Neural cell (in vitro differentiated cells): ENCODE measurements at regions not wholly inside any gene's neighbourhood (a gene's known extent, or its start where the extent isn't known, plus 50 kb on each side); places are given as distances from the start of the nearest gene placed in this dataset.

Source experiments
- H2AFZ ChIP-seq: fragments of 200-600, 300-800 bp; sonication (generic), shearing (Covaris generic); 2 replicates; pipeline ENCODE4 v1.6.0; 2014; ENCODE audit warnings: low read depth, mild to moderate bottlenecking, antibody characterized with exemption, low read length, moderate library complexity
- H3F3A ChIP-seq: fragments of 200-600 bp; shearing (Covaris generic); 2 replicates; pipeline ENCODE4 v1.6.1; 2016; ENCODE audit warnings: mild to moderate bottlenecking, moderate library complexity, mixed read lengths, antibody characterized with exemption, low read length; ENCODE audit not compliant: insufficient read depth, poor library complexity, severe bottlenecking
- H3K27ac ChIP-seq: fragments of 200-600, 300-800 bp; sonication (generic), shearing (Covaris generic); 2 replicates; pipeline ENCODE4 v1.5.1; 2014; ENCODE audit warnings: mild to moderate bottlenecking, low read length, moderate library complexity
- H3K27me3 ChIP-seq: fragments of 300-800, 200-600 bp; sonication (generic), shearing (Covaris generic); 2 replicates; pipeline ENCODE4 v1.6.0; 2014; ENCODE audit warnings: mild to moderate bottlenecking, low read depth, low read length, moderate library complexity; ENCODE audit not compliant: insufficient read depth
- H3K36me3 ChIP-seq: fragments of 300-800, 200-600 bp; sonication (generic), shearing (Covaris generic); 2 replicates; pipeline ENCODE4 v1.5.1; 2014; ENCODE audit warnings: mild to moderate bottlenecking, antibody characterized with exemption, low read length, moderate library complexity; ENCODE audit not compliant: insufficient read depth
- H3K4me2 ChIP-seq: fragments of 300-800, 200-600 bp; sonication (generic), shearing (Covaris generic); 2 replicates; pipeline ENCODE4 v1.6.0; 2014; ENCODE audit warnings: mild to moderate bottlenecking, low read length
- H3K4me3 ChIP-seq: fragments of 300-800, 200-600 bp; sonication (generic), shearing (Covaris generic); 2 replicates; pipeline ENCODE4 v1.5.1; 2014; ENCODE audit warnings: mild to moderate bottlenecking, low read length, moderate library complexity
- H3K79me2 ChIP-seq: fragments of 200-600 bp; shearing (Covaris generic); replicated peaks from 2 replicates; pipeline ENCODE4 v1.6.0; 2014; ENCODE audit warnings: mild to moderate bottlenecking, low read length, moderate library complexity; ENCODE audit not compliant: insufficient read depth
- H3K9ac ChIP-seq: fragments of 300-800, 200-600 bp; sonication (generic), shearing (Covaris generic); 2 replicates; pipeline ENCODE4 v1.6.1; 2016; ENCODE audit warnings: mild to moderate bottlenecking, low read length, mixed read lengths
- H3K9me2 ChIP-seq: fragments of 200-600 bp; shearing (Covaris generic); 2 replicates; pipeline ENCODE4 v1.6.1; 2016; ENCODE audit warnings: mild to moderate bottlenecking, low read length, mixed read lengths; ENCODE audit not compliant: insufficient read depth
- H3K9me3 ChIP-seq: fragments of 200-600, 300-800 bp; sonication (generic), shearing (Covaris generic); 2 replicates; pipeline ENCODE4 v1.6.1; 2016; ENCODE audit warnings: mild to moderate bottlenecking, mixed run types, low read length, moderate library complexity, mixed read lengths
- H4K20me1 ChIP-seq: fragments of 200-600 bp; shearing (Covaris generic); 2 replicates; pipeline ENCODE4 v1.6.1; 2016; ENCODE audit warnings: mild to moderate bottlenecking, mixed run types; ENCODE audit not compliant: insufficient read depth
- CTCF ChIP-seq: fragments of 450-650 bp; IDR thresholded peaks from 2 replicates; pipeline ENCODE4 v1.5.1; 2014; ENCODE audit warnings: antibody characterized with exemption, mild to moderate bottlenecking, moderate library complexity; ENCODE audit not compliant: poor library complexity, severe bottlenecking
- EP300 ChIP-seq: fragments of 450-650 bp; conservative IDR thresholded peaks from 2 replicates; pipeline ENCODE4 v1.6.1; 2014; ENCODE audit warnings: antibody characterized with exemption, mild to moderate bottlenecking, moderate library complexity; ENCODE audit not compliant: poor library complexity, severe bottlenecking
- EZH2 ChIP-seq: fragments of 200-600, 300-800 bp; shearing (Covaris generic), sonication (generic); IDR thresholded peaks from 2 replicates; pipeline ENCODE4 v1.6.1; 2014; ENCODE audit warnings: antibody characterized with exemption, low read length, borderline replicate concordance, mild to moderate bottlenecking; ENCODE audit not compliant: insufficient read depth, poor library complexity, severe bottlenecking
- MXI1 ChIP-seq: fragments of 450-650 bp; conservative IDR thresholded peaks from 2 replicates; pipeline ENCODE4 v1.6.1; 2014; ENCODE audit warnings: antibody characterized with exemption, mild to moderate bottlenecking; ENCODE audit not compliant: poor library complexity, severe bottlenecking
- POLR2AphosphoS5 ChIP-seq: IDR thresholded peaks from 2 replicates; pipeline ENCODE4 v1.6.1; 2012
- RAD21 ChIP-seq: fragments of 450-650 bp; conservative IDR thresholded peaks from 2 replicates; pipeline ENCODE4 v1.6.1; 2014; ENCODE audit warnings: antibody characterized with exemption, mild to moderate bottlenecking, moderate library complexity
- REST ChIP-seq: IDR thresholded peaks from 2 replicates; pipeline ENCODE4 v1.6.1; 2012; ENCODE audit warnings: borderline replicate concordance
- SMC3 ChIP-seq: fragments of 450-650 bp; conservative IDR thresholded peaks from 2 replicates; pipeline ENCODE4 v1.6.1; 2014; ENCODE audit warnings: antibody characterized with exemption, mild to moderate bottlenecking, moderate library complexity; ENCODE audit not compliant: poor library complexity
- TAF1 ChIP-seq: IDR thresholded peaks from 2 replicates; pipeline ENCODE4 v1.6.1; 2012; ENCODE audit warnings: low read depth

DNA sequence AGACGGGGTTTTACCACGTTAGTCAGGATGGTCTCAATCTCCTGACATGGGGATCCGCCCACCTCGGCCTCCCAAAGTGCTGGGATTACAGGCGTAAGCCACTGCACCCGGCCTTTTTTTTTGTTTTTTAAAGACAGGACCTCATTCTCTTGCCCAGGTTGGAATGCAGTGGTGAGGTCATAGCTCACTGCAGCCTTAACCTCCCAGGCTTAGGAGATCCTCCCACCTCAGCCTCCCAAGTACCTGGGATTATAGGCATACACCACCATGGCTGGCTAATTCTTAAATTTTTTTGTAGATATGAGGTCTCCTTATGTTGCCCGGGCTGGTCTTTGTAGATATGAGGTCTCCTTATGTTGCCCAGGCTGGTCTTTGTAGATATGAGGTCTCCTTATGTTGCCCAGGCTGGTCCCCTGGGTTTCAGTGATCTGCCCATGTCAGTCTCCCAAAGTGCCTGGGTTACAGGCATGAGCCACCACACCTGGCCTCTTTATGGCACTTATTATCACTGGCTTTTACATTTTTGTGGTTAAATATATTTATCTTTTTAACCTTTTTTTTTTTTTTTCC, 82.3 kb upstream of the RNU6-1 start:
- no peaks in the 10 kb centered on the region for H3F3A ChIP-seq

More for the DNA sequence above, 82.3 kb upstream of the RNU6-1 start:
- Histone ChIP-seq H2AFZ (no peak overlapping the region), H3K4me2 (no peak overlapping the region), H3K9me2 (no peaks in the 10 kb centered on the region), H3K27me3 (no peaks in the 10 kb centered on the region), H3K9ac (no peak overlapping the region), H3K36me3 (no peaks in the 10 kb centered on the region), H3K9me3 (no peaks in the 10 kb centered on the region), H3K4me3 (no peak overlapping the region), H3K27ac (no peak overlapping the region), H4K20me1 (no peaks in the 10 kb centered on the region), H3K79me2 (no peaks in the 10 kb centered on the region)
- no peak for TF ChIP-seq EZH2
- TF ChIP-seq TAF1: no peak
- no peak for TF ChIP-seq EP300
- TF ChIP-seq REST: no peak
- no peak for TF ChIP-seq MXI1
- TF ChIP-seq POLR2AphosphoS5: no peak
- TF ChIP-seq RAD21: no peak
- TF ChIP-seq CTCF: no peak
- TF ChIP-seq SMC3: no peak
